ENCODE measurements at regions not wholly inside any gene's neighbourhood (a gene's known extent, or its start where the extent isn't known, plus 50 kb on each side); places are given as distances from the start of the nearest gene placed in this dataset.

DNA sequence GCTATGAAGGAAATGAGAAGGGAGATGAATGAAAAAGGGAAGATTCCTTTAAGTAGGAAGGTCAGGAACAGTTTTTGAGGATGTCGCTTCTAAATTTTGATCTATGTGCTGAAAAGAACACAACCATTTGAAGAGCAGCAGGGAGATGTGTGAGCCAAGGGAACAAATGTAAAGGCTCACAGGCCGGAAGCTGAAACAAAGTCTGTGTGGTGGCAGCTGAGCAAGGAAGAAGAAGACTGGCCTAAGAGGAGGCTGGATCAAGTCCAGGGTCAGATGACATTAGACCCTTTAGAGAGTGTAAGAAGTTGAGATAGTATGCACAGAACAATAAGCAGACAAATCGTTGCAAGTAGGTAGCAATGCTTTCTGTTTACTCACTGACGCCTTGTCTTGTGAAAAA lies 1631.4 kb upstream of the TENM4 start:
- intact Hi-C loops (cut with micrococcal nuclease; ENCODE audit: unreplicated experiment) (no loop called here), in situ Hi-C loops (cut with HindIII; ENCODE audit: extremely low pct_ligation_motif_present, low pct_unique_long_range_greater_than_20kb) (no loop called here)
- Histone ChIP-seq H3K9me3 (ENCODE audit: low read length) (no peaks in the 10 kb centered on the region), H3K27me3 (ENCODE audit: control insufficient read depth in 1 of 2, insufficient read depth in 2 of 2, low read length in 2 of 2) (peaks cover 0 to 4% of the 10 kb centered on the region in 2 experiments; a peak in 1 of 5 replicates), H3K27ac (ENCODE audit: extremely low read length, insufficient read depth, low read length) (no peak overlapping the region), H3K4me3 (replicated peaks in 1 of 3; ENCODE audit: insufficient read depth in 1 of 3, low read depth in 2 of 3, low read length in 3 of 3) (no peak overlapping the region), H3K36me3 (replicated peaks in 1 of 2; ENCODE audit: control insufficient read depth in 1 of 2, insufficient read depth in 2 of 2, low read length in 2 of 2) (no peaks in the 10 kb centered on the region), H4K20me1 (ENCODE audit: insufficient read depth, low read length) (no peaks in the 10 kb centered on the region), H3K79me2 (ENCODE audit: insufficient read depth, low read length) (no peaks in the 10 kb centered on the region), H3K4me1 (ENCODE audit: insufficient read depth, low read length) (no peaks in the 10 kb centered on the region), H3K9ac (ENCODE audit: insufficient read depth, low read depth, low read length) (no peak overlapping the region), H3K4me2 (ENCODE audit: low read depth, low read length) (no peak overlapping the region), H2AFZ (ENCODE audit: low read length) (no peak overlapping the region)
- BruUV-seq (replicated peaks) = no TSS peak
- POLR2A ChIA-PET = no interaction called here
- no peak for DNase-seq (ENCODE audit: low spot score)
- WGBS (ENCODE audit: low lambda C conversion rate) = 33% methylated on average over 4 of the region's 4 CpGs
- CTCF ChIA-PET (ENCODE audit: low intra/inter-chr PET ratio, low total read pairs) = no interaction called here
- ATAC-seq = no peak
- FAIRE-seq = no peak
- no peak for TF ChIP-seq ZNF841 (CRISPR knock-in tag; IDR thresholded peaks at IDR 0.05; ENCODE audit: borderline replicate concordance)
- TF ChIP-seq, protein P1, sequence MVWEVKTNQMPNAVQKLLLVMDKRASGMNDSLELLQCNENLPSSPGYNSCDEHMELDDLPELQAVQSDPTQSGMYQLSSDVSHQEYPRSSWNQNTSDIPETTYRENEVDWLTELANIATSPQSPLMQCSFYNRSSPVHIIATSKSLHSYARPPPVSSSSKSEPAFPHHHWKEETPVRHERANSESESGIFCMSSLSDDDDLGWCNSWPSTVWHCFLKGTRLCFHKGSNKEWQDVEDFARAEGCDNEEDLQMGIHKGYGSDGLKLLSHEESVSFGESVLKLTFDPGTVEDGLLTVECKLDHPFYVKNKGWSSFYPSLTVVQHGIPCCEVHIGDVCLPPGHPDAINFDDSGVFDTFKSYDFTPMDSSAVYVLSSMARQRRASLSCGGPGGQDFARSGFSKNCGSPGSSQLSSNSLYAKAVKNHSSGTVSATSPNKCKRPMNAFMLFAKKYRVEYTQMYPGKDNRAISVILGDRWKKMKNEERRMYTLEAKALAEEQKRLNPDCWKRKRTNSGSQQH (CRISPR knock-in tag; IDR thresholded peaks at IDR 0.05; ENCODE audit: low read depth) = no peak
- TF ChIP-seq MAFF (IDR thresholded peaks at IDR 0.05; ENCODE audit: low read depth, low read length) = no peak
- no peak for TF ChIP-seq NR3C1 (CRISPR knock-in tag; IDR thresholded peaks at IDR 0.05)
- TF ChIP-seq, protein P2, sequence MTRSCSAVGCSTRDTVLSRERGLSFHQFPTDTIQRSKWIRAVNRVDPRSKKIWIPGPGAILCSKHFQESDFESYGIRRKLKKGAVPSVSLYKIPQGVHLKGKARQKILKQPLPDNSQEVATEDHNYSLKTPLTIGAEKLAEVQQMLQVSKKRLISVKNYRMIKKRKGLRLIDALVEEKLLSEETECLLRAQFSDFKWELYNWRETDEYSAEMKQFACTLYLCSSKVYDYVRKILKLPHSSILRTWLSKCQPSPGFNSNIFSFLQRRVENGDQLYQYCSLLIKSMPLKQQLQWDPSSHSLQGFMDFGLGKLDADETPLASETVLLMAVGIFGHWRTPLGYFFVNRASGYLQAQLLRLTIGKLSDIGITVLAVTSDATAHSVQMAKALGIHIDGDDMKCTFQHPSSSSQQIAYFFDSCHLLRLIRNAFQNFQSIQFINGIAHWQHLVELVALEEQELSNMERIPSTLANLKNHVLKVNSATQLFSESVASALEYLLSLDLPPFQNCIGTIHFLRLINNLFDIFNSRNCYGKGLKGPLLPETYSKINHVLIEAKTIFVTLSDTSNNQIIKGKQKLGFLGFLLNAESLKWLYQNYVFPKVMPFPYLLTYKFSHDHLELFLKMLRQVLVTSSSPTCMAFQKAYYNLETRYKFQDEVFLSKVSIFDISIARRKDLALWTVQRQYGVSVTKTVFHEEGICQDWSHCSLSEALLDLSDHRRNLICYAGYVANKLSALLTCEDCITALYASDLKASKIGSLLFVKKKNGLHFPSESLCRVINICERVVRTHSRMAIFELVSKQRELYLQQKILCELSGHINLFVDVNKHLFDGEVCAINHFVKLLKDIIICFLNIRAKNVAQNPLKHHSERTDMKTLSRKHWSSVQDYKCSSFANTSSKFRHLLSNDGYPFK (CRISPR knock-in tag; IDR thresholded peaks at IDR 0.05; ENCODE audit: borderline replicate concordance) = no peak
- TF ChIP-seq ZBTB21 (CRISPR knock-in tag; IDR thresholded peaks at IDR 0.05) = no peak
- no peak for TF ChIP-seq ZNF232 (CRISPR knock-in tag; IDR thresholded peaks at IDR 0.05; ENCODE audit: borderline replicate concordance)
- TF ChIP-seq, protein P3, sequence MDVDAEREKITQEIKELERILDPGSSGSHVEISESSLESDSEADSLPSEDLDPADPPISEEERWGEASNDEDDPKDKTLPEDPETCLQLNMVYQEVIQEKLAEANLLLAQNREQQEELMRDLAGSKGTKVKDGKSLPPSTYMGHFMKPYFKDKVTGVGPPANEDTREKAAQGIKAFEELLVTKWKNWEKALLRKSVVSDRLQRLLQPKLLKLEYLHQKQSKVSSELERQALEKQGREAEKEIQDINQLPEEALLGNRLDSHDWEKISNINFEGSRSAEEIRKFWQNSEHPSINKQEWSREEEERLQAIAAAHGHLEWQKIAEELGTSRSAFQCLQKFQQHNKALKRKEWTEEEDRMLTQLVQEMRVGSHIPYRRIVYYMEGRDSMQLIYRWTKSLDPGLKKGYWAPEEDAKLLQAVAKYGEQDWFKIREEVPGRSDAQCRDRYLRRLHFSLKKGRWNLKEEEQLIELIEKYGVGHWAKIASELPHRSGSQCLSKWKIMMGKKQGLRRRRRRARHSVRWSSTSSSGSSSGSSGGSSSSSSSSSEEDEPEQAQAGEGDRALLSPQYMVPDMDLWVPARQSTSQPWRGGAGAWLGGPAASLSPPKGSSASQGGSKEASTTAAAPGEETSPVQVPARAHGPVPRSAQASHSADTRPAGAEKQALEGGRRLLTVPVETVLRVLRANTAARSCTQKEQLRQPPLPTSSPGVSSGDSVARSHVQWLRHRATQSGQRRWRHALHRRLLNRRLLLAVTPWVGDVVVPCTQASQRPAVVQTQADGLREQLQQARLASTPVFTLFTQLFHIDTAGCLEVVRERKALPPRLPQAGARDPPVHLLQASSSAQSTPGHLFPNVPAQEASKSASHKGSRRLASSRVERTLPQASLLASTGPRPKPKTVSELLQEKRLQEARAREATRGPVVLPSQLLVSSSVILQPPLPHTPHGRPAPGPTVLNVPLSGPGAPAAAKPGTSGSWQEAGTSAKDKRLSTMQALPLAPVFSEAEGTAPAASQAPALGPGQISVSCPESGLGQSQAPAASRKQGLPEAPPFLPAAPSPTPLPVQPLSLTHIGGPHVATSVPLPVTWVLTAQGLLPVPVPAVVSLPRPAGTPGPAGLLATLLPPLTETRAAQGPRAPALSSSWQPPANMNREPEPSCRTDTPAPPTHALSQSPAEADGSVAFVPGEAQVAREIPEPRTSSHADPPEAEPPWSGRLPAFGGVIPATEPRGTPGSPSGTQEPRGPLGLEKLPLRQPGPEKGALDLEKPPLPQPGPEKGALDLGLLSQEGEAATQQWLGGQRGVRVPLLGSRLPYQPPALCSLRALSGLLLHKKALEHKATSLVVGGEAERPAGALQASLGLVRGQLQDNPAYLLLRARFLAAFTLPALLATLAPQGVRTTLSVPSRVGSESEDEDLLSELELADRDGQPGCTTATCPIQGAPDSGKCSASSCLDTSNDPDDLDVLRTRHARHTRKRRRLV (CRISPR knock-in tag; IDR thresholded peaks at IDR 0.05) = no peak
- TF ChIP-seq, protein P4, sequence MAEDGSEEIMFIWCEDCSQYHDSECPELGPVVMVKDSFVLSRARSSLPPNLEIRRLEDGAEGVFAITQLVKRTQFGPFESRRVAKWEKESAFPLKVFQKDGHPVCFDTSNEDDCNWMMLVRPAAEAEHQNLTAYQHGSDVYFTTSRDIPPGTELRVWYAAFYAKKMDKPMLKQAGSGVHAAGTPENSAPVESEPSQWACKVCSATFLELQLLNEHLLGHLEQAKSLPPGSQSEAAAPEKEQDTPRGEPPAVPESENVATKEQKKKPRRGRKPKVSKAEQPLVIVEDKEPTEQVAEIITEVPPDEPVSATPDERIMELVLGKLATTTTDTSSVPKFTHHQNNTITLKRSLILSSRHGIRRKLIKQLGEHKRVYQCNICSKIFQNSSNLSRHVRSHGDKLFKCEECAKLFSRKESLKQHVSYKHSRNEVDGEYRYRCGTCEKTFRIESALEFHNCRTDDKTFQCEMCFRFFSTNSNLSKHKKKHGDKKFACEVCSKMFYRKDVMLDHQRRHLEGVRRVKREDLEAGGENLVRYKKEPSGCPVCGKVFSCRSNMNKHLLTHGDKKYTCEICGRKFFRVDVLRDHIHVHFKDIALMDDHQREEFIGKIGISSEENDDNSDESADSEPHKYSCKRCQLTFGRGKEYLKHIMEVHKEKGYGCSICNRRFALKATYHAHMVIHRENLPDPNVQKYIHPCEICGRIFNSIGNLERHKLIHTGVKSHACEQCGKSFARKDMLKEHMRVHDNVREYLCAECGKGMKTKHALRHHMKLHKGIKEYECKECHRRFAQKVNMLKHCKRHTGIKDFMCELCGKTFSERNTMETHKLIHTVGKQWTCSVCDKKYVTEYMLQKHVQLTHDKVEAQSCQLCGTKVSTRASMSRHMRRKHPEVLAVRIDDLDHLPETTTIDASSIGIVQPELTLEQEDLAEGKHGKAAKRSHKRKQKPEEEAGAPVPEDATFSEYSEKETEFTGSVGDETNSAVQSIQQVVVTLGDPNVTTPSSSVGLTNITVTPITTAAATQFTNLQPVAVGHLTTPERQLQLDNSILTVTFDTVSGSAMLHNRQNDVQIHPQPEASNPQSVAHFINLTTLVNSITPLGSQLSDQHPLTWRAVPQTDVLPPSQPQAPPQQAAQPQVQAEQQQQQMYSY (CRISPR knock-in tag; IDR thresholded peaks at IDR 0.05) = no peak
- no peak for TF ChIP-seq KLF13 (CRISPR knock-in tag; IDR thresholded peaks at IDR 0.05)
- TF ChIP-seq REL (CRISPR knock-in tag; conservative IDR thresholded peaks at IDR 0.05) = no peak
- TF ChIP-seq ISL2 (CRISPR knock-in tag; IDR thresholded peaks at IDR 0.05) = no peak
- TF ChIP-seq SNAI1 (CRISPR knock-in tag; IDR thresholded peaks at IDR 0.05; ENCODE audit: borderline replicate concordance) = no peak
